NB4 (cell line): ENCODE measurements at regions not wholly inside any gene's neighbourhood (a gene's known extent, or its start where the extent isn't known, plus 50 kb on each side); places are given as distances from the start of the nearest gene placed in this dataset.

ENCODE experiments used
- MYC ChIP-seq: IDR thresholded peaks from 2 replicates; pipeline ENCODE4 v1.6.1; 2011; ENCODE audit warnings: low read depth, low read length
- POLR2A ChIP-seq: IDR thresholded peaks from 2 replicates; pipeline ENCODE4 v1.6.1; 2011; ENCODE audit warnings: mild to moderate bottlenecking; ENCODE audit not compliant: insufficient read length; ENCODE audit errors: extremely low read depth
- TF ChIP-seq, protein P1 (sequence below): IDR thresholded peaks from one replicate; pipeline ENCODE4 v1.5.1; 2012; ENCODE audit warnings: low read depth, low read length
- TF ChIP-seq, protein P2 (sequence below): IDR thresholded peaks from 2 replicates; pipeline ENCODE4 v1.6.1; 2011; ENCODE audit warnings: low read depth, low read length

DNA sequence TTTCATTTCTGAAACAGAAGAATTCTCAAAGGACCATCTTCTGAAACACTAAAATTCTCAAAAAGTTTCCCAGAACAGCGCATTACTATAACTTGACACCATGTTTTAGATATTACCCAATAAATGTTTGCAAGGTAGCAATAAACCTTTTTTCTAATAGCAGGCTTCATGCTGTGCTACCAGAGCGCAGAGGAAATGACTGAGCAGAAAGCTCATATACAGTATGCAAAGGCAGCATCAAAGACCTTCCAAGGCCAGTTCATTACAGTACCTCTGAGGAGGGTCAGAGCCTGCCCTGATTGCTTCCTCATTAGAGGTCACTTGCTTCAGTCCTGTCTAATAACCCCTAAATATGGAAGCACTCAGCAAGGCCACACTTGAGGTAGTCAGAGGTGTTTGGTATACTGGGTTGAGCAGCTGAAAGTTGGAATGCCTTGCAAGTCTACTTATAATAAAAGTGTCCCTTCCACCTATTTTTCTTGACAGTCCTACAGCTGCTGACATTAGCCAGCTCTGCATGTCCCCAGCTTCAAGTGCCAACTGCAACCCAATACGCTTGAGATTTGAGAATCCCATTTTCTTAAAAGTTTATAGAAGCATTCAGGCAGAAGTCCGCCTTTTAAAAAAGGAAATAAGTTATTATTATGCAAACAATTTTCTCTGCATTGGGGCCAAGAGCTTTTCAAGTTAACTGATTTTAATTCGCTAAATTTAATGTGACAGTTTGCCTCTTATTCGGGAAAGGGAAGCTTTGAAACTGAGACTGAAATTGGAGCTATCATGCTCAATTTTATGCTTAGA is 207.2 kb downstream of the ZC3H11B start:
- TF ChIP-seq, protein P1, sequence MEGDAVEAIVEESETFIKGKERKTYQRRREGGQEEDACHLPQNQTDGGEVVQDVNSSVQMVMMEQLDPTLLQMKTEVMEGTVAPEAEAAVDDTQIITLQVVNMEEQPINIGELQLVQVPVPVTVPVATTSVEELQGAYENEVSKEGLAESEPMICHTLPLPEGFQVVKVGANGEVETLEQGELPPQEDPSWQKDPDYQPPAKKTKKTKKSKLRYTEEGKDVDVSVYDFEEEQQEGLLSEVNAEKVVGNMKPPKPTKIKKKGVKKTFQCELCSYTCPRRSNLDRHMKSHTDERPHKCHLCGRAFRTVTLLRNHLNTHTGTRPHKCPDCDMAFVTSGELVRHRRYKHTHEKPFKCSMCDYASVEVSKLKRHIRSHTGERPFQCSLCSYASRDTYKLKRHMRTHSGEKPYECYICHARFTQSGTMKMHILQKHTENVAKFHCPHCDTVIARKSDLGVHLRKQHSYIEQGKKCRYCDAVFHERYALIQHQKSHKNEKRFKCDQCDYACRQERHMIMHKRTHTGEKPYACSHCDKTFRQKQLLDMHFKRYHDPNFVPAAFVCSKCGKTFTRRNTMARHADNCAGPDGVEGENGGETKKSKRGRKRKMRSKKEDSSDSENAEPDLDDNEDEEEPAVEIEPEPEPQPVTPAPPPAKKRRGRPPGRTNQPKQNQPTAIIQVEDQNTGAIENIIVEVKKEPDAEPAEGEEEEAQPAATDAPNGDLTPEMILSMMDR, result no peak
- TF ChIP-seq POLR2A (no peak), MYC (no peak)
- TF ChIP-seq, protein P2, sequence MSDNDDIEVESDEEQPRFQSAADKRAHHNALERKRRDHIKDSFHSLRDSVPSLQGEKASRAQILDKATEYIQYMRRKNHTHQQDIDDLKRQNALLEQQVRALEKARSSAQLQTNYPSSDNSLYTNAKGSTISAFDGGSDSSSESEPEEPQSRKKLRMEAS, result no peak
